ENCODE measurements at regions not wholly inside any gene's neighbourhood (a gene's known extent, or its start where the extent isn't known, plus 50 kb on each side); places are given as distances from the start of the nearest gene placed in this dataset.

DNA sequence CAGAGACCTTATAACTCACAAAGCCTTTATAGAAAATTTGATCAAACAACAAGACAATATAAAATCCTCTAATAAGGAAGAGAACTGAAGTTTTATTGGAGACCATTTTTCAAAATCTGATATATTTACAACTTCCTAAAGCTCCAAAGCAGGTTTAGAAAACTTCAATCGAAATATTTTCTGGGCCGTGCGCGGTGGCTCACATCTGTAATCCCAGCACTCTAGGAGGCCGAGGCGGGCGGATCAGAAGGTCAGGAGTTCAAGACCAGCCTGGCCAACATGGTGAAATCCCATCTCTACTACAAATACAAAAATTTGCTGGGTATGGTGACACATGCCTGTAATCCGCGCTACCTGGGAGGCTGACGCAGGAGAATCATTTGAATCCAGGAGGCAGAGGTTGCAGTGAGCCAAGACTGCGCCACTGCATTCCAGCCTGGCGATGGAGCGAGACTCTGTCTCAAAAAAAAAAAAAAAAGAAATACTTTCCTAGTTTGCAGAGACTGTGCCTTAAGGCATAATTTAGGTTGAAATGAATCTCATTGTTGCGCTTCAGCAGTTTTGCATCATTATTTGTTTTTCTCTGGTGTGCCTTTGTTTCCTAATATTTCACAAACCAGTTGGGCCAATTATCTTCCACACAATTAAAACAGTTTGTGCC is 60.6 kb upstream of the ASIP start:
- no peak for TF ChIP-seq CTCF (conservative IDR thresholded peaks at IDR 0.05; ENCODE audit: low read depth, low read length)
- TF ChIP-seq EZH2 (IDR thresholded peaks at IDR 0.05; ENCODE audit: borderline replicate concordance, low read depth, low read length, poor library complexity, severe bottlenecking): no peak

Data from A673 (cell line).